GM21825 (cell line): ENCODE measurements at regions not wholly inside any gene's neighbourhood (a gene's known extent, or its start where the extent isn't known, plus 50 kb on each side); places are given as distances from the start of the nearest gene placed in this dataset.
"Not testable (repeated sequence)": the region's sequence is repeated elsewhere in the genome, so short reads cannot be mapped to it uniquely, and the experiment has no call there.

Experiments used
- ATAC-seq: cut with Tn5 transposase; IDR thresholded peaks from one replicate; pipeline ENCODE4 v1.9.1; 2021; ENCODE audit warnings: mild to moderate bottlenecking, moderate library complexity; ENCODE audit not compliant: unreplicated experiment

DNA sequence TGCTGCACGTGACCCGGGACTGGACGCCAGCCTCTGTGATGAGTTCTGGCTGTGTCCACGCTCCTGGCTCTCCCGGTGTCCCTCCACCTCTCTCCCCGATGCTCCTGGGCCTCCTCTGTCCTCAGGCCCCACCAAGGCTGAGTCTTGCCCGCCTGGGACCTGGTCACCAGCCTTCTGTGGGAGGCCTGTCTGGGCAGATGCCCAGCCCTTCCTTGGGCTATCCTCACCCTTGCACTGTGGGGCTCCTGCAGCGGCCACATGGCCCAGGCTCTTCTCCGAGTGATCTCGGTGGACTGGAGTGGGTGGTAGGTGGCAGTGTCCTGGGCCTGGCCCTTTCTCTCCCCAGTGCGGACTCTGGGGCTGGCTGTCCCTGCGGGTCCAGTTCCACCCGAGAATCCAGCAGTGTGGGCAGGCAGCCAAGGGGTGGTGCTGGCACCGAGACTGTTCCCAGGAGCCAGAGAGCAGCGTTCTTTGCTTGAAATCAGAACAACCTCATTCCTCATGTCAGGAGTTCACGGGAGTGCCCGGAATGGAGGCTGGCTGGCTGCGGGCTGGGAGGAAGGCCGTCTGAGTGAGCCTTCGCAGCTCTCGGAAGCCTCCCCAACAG lies 94.6 kb downstream of the TMEM121 start:
- ATAC-seq: not testable (repeated sequence)

DNA sequence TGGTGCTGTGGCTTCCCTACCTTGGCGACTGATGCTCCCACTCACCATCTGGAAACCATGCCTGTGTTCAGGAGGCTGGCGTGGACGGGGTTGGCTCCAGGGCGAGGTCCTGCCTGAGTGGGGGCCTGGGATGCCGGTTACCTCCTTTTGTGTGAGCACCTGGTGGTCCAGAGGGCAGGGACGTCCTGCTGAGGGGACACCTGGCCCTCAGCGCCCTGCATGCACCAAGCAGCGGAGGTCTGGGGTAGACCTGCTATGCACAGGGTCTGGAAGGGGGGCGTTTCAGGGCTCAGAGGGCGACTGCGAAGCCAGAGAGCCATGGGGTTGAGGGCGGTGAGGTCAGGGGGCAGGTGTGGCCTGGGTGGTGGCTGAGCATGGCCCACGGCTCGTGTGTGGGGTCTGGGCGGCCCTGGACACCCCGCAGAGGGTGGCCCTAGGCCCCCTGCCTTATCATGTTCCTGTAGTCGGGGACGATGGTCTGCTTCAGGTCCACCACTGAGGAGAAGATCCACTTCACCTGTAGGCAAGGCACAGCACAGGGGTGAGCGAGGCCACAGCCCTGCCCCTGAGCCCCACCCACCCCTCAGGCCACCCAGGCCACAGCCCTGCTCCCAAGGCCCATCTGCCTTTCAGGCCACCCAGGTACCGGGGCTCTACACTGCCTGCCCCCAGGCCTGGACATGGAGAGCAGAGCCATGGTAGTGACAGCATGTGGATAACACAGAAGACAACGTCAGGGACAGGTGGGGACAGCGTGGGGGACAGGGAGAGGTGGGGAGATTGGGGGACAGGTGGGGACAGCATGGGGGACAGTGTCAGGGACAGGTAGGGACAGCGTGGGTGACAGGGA lies 95.3 kb downstream of the TMEM121 start:
- not testable (repeated sequence) for ATAC-seq

DNA sequence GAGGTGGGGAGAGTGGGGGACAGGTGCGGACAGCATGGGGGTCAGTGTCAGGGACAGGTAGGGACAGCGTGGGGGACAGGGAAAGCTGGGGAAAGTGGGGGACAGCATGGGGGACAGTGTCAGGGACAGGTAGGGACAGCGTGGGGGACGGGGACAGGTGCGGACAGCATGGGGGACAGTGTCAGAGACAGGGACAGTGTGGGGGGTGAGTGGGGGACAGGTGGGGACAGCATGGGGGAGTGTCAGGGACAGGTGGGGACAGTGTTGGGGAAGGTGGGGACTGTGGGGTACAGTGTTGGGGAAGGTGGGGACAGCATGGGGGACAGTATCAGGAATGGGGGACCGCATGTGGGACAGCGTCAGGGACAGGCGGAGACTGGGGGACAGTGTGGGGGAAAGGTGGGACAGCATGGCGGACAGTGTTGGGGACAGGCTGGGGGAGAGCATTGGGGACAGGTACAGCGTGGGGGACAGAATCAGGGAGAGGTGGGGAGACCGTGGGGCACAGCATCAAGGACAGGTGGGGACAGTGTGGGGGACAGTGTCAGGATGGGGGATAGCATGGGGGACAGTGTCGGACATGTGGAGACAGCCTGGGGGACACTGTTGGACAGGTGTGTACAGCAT lies 96.1 kb downstream of the TMEM121 start:
- ATAC-seq: no peak

DNA sequence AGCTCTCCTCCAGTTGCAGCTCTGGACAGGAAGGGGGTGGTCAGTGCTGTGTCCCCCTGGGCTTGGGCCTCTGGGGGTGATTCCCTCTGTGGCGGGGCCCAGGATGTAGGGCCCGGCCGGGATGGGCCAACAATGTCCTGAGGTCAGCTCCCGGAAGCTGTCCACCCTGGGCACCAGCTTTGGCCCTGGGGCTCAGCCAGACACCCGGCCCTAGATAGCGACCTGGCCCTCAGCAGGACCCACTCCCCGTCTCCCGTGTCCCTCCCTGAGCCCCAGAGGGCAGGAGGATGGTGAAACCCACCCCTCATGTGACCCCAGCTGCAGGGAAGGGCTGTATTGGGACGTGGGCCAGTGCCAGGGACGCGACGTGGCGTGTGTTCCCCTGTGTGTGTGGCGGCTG lies 96.8 kb downstream of the TMEM121 start:
- not testable (repeated sequence) for ATAC-seq

DNA sequence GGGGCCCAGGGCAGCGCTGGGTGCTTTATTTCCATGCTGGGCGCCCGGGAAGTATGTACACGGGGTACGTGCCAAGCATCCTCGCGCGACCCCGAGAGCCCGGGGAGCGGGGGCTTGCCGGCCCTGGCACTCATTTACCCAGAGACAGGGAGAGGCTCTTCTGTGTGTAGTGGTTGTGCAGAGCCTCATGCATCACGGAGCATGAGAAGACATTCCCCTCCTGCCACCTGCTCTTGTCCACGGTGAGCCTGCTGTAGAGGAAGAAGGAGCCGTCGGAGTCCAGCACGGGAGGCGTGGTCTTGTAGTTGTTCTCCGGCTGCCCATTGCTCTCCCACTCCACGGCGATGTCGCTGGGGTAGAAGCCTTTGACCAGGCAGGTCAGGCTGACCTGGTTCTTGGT lies 98.0 kb downstream of the TMEM121 start:
- not testable (repeated sequence) for ATAC-seq

DNA sequence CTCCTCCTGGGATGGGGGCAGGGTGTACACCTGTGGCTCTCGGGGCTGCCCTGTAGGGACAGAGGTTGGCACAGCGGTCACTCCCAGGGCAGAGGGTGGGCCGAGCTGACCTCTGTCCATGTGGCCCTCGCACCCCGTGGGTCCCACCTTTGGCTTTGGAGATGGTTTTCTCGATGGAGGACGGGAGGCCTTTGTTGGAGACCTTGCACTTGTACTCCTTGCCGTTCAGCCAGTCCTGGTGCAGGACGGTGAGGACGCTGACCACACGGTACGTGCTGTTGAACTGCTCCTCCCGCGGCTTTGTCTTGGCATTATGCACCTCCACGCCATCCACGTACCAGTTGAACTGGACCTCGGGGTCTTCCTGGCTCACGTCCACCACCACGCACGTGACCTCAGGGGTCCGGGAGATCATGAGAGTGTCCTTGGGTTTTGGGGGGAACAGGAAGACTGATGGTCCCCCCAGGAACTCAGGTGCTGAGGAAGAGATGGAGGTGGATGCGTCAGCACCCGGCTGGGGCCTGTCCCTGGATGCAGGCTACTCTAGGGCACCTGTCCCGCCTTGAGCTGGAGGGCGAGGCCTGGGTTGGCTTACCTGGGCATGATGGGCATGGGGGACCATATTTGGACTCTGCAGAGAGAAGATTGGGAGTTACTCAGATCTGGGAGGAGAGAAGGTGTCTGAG lies 98.5 kb downstream of the TMEM121 start:
- not testable (repeated sequence) for ATAC-seq

DNA sequence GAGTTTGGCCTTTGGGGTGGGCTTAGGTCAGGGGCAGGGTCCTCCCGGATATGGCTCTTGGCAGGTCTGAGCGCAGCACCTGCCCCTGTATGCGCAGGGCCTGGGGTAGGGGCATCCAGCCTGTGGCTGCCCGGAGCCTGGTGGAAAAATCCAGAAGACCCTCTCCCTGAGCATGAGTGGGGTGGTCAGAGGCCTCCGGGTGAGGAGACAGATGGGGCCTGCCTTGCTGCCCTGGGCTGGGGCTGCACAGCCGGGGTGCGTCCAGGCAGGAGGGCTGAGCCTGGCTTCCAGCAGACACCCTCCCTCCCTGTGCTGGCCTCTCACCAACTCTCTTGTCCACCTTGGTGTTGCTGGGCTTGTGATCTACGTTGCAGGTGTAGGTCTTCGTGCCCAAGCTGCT lies 99.1 kb downstream of the TMEM121 start:
- ATAC-seq: not testable (repeated sequence)

DNA sequence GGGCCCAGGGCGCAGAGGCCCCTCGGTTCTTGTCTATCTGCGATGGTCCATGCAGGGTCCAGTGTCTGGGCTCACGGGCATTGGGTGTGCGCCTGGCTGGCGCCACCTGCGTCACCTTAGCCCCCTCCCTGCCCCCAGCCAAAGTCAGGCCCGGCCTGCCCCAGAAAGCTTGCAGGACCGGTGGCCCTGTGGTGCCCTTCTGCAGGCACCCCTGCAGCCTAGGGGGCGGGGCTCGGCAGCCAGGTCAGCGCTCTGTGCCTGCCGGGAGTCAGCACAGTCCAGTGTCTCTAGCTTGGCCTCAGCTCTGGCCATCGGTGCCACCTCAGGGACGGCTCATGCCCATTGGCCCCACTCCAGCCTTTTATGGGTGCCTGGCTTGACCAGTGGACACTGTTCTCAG lies 99.7 kb downstream of the TMEM121 start:
- not testable (repeated sequence) for ATAC-seq

DNA sequence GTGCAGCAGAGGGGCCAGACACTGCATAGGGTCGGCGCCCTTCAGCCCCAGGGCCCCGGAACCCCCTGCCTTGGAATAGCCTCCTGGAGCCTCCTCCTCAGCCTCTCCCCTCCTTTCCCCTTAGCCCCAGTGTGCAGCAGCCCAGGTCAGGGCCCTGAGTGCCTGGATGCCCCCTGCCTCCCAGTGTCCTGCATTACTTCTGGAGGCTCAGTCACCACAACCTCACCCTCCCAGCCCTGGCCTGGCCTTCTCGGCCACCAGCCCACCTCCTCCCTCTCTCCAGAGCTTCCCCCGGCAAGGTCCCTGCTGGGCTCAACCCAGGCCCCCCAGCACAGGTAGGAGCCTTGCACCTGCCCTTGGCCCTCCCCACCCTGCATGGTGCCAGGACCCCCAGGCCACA lies 100.3 kb downstream of the TMEM121 start:
- not testable (repeated sequence) for ATAC-seq

DNA sequence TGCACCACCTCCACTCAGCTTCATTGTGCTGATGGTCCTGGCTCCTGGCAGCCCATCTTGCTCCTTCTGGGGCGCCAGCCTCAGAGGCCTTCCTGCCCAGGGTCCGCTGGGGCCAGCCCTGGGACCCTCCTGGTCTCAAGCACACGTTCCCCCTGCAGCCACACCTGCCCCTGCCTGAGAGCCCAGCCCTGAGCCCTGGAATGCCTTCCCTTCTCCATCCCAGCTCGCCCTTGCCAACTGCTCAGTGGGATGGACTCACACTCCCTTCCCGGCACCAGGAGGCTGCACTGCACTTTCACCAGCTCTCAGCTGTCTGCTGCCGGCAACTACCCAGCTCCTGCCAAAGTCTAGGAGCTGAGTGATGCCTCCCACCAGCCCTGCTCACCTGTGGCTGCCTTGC lies 100.9 kb downstream of the TMEM121 start:
- ATAC-seq: not testable (repeated sequence)

DNA sequence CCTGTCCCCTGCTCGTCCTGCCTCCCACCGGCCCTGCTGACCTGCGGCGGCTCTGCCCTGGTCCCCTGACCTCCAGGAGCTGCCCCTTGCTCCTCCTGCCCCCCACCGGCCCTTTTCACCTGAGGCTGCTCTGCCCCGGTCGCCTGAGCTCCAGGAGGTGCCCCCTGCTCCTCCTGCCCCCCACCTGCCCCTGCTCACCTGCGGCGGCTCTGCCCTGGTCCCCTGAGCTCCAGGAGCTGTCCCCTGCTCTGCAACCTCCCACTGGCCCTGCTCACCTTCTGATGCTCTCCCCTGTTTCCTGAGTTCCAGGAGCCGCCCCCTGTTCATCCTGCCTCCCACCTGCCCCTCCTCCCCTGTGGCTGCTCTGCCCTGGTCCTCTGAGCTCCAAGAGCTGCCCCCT lies 101.3 kb downstream of the TMEM121 start:
- no peak for ATAC-seq

DNA sequence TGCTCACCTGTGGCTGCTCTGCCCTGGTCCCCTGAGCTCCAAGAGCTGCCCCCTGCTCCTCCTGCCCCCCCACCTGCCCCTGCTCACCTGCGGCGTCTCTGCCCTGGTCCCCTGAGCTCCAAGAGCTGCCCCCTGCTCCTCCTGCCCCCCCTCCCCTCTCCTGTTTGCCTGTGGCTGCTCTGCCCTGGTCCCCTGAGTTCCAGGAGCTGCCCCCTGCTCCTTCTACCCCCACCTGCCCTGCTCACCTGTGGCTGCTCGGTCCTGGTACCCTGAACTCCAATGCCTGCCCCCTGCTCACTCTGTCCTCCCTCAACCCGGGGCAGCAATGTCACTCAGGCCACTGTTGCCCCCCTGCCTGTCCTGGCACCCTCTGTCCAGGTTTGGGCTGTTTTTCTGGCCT lies 101.7 kb downstream of the TMEM121 start:
- ATAC-seq: not testable (repeated sequence)

DNA sequence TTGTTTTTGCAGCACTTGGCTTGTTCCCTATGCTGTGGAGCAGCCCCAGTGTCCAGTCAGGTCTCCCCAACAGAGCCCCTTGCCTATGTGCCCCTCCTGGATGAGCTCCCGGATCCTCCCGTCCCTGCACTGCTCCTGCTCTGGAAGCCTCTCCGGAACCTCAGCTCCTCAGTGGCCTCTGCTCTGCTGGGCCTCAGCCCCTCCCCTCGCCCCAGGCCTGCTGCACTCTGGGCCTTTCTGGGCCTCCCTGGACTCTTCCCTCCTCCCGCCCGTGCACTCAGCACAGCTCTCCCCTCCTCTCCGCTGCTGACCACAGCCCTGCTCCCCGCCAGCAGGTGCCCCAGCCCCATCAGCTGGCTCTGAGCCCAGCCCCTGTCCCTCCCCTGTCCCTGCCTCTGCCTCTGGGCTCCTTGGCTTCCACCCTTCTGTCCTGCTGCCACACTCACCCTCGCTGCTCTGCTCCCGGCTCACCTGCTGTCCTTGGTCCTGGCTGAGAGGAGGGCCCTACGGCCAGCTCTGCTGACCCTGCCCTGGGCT lies 102.2 kb downstream of the TMEM121 start:
- not testable (repeated sequence) for ATAC-seq

DNA sequence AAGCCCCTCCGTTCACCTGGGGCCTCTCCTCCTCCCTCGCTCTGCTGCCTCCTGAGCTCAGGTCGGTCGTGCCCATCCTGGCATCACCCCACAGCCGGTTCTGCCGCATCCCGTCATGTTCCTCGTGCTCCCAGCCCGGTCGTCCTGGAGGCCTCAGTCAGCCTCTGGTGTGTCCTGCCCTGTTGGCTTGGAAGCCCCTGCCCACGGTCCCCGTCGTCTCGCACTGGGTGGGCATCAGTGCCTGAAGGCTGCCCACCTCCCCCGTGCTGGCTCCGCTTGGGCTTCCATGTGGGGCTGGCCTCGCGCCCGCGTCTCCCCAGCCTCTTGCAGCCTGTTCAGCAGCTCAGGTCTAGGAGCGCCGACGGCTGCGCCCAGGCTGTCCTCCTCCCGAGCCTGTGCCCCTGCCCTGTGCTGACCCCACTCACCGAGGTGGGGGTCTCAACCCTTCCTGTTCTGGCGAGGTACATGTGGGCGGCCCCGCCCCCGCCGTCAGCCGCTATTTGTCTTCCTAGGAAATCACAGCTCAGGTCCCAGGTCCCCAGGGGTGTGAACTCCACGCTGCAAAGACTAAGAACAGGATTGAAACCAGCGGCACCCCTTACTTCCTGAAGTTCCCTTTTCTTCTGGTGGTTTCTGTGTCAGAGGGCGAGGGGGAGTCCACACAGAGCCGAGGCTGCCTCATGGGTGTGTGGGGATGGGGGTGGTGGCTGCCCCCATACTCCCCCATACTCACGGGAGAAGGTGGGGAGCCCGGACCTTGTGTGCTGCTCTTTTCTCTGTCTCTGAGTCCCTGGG lies 102.9 kb downstream of the TMEM121 start:
- ATAC-seq: not testable (repeated sequence)

DNA sequence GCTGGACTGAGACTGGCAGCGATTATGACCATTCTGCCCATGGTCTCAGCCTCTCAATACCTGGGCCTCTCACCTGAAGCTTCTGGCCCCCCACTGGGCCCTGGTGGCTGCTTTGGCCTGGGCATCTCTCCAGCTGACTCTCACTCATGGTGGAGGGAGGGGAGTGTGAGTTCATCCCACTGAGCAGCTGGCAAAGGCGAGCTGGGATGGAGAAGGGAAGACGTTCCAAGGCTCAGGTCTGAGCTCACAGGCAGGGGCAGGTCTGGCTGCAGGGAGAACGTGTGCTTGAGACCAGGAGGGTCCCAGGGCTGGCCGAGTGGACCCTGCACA lies 103.5 kb downstream of the TMEM121 start:
- ATAC-seq: no peak

DNA sequence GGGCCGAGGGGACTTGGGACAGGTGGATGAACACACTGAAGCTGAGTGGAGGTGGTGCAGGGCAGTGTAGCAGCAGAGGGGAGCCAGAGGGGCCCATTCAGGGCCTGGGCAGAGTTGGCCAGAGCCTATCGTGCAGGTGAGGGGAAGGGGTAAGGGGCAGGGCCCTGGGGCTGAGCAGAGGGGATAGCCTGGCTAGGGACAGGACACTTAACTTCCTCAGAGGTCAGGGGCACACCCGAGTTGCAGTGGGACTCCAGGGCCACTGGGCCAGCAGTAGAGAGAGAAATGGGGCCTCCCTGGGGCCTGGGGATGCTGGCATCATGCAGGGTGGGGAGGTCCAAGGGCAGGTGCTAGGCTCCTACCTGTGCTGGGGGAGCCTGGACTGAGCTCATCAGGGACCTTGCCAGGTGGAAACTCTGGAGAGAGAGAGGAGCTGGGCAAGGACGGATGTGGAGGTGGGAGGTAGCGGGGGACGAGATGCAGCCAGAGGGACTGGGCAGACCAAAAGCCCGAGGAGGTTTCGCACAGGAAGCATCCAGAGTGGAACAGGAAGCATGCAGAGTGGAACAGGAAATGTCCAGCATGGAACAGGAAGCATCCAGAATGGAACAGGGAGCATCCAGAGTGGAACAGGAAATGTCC lies 104.0 kb downstream of the TMEM121 start:
- ATAC-seq: not testable (repeated sequence)

DNA sequence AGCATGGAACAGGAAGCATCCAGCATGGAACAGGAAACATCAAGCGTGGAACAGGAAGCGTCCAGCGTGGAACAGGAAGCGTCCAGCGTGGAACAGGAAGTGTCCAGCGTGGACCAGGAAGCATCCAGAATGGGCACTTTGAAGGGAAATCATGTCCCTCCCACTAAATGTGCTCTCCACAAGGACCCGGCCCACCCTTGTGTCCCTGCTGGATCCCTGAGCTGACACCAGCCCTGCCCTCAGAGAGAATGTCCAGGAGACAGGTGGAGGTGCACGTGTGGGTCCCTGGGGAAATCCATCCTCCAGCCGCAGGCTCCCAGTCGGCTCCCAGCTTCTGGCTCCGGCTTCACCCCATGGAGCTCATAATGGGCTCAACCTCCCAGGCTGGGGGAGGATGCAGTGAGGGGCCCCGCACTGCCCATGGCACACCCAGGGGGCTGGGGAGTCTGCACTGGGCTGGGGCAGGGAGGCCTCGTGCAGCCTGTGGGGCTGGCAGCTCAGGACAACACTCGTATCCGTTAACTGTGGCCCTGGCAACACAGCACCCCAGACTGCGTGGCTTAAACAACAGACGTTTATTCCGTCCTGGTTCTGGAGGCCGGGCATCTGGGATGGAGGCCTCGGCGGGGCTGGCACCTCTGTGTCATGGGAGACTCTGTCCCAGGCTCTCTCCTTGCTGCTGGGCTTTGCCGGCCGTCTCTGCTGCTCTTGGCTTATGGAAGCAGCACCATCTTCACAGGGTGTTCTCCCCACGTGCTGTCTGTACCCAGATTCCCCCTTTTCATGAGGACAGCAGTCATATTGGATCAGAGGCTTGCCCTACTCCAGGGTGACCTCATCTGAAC lies 104.8 kb downstream of the TMEM121 start:
- not testable (repeated sequence) for ATAC-seq

DNA sequence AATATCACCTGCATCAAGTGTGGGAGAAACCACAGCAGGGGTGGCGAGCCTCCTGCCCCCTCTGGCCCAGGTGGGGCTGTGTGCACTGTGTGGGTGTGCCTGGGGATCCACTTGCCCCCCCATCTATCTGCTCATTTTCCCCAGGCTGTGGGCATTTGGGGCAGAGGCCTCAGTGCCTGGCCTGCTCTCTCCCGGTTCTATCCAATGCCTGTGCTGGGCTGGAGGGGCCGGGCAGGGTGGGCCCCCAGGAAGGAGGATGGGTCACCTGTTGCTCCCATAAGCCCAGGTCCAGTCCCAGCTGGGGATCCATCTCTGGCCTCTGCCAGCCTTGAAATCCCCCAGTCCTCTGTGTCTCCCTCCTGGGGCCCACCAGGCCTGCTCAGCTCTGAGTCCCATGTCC lies 105.6 kb downstream of the TMEM121 start:
- ATAC-seq: no peak

DNA sequence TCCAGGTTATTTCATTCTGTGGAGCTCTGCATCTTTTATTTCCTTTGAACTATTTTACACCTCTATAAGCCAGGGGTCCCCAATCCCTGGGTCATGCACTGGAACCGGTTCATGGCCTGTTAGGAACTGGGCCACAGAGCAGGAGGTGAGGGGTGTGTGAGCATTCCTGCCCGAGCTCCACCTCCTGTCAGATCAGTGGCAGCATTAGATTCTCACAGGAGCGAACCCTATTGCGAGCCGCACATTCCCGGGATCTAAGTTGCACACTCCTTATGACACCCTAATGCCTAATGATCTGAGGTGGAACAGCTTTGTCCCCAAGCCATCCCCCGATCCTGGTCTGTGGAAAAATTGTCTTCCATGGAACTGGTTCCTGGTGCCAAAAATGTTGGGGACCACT lies 107.2 kb downstream of the TMEM121 start:
- ATAC-seq: not testable (repeated sequence)
